Left forelimb (tissue), 1 donor: ENCODE measurements at regions not wholly inside any gene's neighbourhood (a gene's known extent, or its start where the extent isn't known, plus 50 kb on each side); places are given as distances from the start of the nearest gene placed in this dataset.

ENCODE experiments used
- DNase-seq: peaks from one replicate; pipeline ENCODE4 v3.0.0-alpha.2; 2018; ENCODE audit warnings: low spot score

DNA sequence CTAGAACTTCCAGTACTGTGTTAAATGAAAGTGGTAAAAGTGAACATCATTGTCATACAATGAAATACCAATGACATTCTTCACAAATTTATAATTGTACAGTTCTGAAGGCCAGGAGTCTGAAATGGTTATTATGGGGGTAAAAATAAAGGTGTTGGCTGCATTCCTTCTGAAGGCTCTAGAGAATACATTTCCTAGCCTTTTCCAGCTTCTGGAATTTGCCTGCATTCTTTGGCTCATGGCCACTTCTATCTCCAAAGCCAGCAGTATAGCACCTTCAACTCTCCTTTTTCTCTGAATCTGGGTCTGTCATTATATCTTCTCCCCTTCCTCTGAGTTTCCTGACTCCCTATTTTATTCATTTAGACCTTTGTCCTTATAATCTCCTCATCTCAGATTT lies 1232.7 kb upstream of the TENM4 start:
- DNase-seq = no peak

DNA sequence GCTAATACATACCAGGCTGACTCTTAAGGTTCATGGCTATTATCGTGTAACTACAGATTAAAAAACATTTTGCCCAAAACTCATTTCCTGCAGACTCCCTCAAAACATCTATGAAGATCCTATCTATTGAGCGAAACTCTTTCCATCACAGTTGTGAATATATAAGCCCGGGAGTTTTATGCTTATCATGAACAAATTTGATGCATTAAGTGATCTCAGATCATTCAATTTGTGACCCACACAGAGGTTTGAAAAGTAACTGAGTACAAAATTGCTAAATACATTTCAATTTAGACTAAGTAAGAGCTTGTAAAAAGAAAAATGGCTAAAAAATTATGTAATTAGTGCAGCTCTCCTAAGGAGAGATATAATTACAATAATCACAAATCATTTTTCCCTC lies 1228.8 kb upstream of the TENM4 start:
- DNase-seq = no peak

DNA sequence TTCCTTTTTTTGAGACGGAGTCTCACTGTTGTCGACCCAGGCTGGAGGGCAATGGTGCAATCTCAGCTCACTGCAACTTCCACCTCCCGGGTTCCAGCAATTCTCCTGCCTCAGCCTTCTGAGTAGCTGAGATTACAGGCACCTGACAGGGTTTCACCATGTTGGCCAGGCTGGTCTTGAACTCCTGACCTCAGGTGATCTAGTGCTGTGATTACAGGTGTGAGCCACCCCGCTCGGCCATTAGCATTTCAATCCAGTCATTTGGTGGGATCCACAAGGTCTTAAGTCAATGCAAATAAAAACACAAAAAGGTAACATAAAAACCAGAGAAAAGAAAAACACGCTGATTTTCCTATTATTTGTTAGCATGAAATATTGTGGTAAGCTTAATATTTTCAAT lies 1227.2 kb upstream of the TENM4 start:
- DNase-seq = no peak

DNA sequence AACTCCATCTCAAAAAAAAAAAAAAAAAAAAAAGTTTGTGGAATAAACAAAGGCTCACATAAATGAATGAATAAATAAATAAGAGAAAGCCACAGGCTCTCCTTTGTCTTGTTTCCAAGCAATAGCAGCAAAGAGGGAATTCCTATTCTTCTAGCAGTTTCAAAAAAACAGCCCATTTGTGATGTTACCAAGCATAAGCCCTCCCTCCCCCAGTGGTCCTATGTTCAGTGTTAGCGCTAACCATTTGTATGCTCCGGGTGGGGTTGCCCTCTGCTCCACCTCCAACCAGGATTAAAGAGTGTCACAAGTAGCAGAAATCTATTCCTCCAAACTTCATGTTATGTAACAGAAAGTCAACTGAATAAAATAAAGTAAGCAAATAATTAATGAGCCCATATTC lies 1215.0 kb upstream of the TENM4 start:
- no peak for DNase-seq

DNA sequence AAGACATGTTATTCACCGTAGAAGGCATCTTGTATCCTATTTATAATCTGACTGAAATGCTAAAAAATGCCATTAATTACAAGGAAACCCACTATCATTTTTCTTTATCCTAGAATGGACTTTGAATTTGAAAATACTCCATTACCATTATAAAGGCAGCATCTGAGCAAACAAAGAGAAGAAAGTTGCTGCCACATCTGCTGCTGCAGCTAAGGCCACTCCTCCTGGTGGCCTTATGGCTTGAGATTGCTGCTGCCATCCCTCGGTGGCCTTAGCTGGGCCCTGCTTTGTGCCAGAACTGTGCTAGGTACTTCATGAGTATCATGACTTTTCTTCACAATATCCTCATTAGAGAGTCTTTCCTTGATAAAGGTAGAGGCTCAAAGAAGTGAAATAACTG lies 1210.1 kb upstream of the TENM4 start:
- DNase-seq = no peak

DNA sequence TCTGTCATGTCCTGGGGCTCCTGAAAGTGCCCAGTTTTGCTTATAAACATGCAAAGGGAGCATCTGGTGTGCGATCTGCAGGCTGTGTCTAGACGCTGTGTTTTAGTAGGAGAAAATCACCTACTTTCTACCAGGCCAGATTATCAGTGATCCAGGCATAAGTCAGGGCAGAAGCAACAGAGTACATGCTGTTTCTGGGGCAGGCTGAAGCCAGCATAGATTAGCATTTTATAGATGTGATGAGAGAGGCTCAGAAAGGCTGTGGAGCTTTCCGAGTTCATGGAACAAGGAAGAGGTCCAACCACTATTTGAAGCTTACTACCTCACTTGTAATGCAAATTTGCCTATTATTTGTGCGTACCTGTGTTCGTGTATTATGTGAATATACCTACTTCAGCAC lies 1208.4 kb upstream of the TENM4 start:
- DNase-seq = no peak

DNA sequence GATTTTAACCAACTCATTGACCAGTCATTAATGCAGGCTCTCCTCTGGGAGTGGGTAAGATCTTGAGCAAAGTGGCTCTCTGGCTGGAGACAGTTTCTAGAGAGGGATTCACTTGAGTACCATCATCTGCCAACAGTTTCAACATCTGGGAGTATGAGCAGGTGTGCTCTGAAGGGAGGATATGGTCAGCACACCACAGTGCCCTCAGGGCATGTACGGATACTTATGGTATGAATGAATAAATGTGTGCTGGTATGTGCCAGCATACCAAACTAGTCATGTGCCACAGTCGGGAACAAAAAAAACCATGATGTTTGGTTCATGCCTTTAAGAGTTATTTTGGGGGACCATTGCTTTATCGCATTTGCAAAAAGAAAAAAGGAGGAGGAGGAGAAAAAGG lies 1197.5 kb upstream of the TENM4 start:
- DNase-seq = no peak

DNA sequence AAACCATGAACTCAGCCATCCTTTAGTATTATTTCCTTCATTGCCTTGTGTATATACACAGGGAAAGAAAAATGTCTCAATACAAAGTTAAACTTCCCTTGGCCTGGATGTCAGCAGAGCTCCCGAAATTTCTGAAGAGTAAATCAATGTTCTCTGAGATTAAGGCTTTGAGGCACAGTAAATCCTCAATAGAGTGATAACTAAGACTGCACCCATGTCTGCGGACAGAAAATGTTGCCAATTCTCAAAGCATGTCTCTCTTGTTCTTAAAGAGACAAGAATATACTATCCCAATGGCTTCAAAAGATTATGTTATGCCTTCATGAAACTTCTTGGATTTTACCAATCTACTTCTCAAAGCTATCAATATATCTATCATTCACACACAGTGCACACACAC lies 1196.7 kb upstream of the TENM4 start:
- DNase-seq = no peak

DNA sequence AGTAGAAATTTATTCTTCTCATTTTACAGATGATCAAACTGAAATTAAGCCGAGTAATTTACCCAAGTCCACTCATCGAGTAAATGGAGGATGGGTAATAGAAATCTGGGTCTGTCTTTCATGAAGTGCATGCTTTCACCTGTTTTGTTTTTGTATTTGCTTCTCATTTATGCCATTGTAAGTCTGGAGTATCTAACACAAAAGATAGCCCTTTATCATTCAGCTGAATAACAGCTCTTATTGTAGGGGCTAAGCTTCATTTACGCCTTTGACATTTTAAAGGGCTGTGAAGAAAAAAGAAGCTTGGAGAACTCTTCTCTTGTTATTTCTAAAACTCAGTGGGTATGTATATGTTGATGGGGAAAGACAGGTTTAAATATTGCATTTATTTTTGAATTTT lies 1196.2 kb upstream of the TENM4 start:
- no peak for DNase-seq

DNA sequence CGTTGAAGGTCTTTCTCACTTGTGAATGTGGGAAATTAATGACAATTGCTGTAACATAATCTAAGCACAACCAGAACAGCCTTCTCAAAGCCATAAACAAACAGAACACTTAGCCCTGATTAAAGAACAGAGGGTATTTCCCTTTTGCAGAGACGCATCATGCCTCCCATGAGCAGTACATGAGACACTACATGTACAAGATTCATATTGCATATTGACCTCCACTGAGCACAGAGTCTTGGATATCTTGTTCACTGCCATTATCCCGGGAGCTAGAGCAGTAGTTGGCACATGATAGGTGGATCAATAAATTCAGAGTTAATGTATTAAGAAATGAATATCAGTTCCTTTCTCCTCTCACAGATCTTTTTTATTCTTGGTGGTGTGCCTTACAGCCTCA lies 1194.3 kb upstream of the TENM4 start:
- no peak for DNase-seq

DNA sequence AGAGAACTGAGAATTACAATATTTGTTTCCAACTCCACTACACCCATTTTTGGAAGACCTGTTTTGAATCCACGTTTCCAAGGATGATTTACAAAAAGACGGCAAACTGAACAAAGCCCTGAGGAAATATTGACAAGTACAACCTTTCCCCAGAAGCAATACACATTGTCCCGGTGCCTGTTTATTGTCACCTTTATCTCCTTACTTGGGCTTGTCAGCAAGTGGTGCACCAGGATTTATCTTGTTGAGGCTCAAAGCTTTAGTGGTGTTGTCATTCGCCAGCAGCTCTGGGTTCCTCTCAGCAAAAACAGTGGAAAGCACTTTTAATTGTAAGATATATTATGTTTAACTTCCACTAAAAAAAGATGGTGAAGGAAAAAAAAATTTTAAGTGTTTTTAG lies 1191.9 kb upstream of the TENM4 start:
- DNase-seq = no peak

DNA sequence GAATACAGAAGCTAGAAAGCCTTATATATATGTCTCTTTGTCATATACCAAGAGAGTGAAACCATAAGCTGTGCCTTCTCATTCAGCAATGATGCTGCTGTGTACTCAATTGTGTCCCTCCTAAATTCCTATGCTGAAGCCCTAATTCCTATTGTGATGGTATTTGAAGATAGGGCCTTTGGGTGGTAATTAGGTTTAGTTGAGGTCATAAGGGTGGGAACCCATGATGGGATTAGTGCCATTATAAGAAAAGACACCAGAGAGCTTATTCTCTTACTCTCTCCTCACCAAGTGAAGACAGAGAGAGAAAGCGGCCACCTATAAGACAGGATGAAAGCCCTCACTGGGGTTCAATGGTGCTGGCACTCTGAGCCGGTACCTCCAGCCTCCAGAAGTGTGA lies 1191.3 kb upstream of the TENM4 start:
- DNase-seq = no peak

DNA sequence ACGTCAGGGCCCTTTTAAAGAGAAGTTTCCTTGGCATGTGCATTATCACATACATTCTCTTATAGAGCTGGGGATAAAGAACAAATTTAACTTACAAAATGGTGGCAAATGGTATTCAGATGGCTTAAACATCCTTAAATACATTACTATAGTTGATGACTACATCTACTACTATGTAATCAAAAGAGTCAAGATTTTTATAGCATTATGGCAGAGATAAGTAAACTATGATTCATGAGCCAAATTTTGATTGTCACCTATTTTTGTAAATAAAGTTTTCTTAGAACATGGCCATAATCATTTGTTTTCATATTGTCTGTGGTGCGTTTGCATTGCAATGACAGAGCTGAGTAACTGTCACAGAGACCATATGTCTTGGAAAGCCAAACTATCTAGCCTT lies 1188.6 kb upstream of the TENM4 start:
- DNase-seq = no peak

DNA sequence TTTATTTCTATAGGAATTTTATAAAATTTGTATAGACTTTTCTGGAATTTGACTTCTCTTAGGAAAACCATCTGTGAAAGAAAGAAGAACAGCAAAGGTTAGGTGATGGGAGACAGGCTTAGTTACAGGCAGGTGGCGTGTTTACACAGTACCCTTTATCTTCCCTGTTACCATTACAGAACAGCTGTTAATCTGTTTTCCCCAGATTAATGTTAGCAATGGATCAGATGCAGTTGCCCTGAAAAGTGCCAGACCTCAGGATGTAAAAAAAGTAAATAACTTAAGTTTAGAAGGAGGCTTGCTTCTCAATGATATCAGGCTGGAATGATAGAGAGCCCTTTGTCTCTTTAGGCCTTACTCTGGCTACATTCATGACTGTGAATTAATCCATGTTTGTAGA lies 1186.5 kb upstream of the TENM4 start:
- DNase-seq = no peak

DNA sequence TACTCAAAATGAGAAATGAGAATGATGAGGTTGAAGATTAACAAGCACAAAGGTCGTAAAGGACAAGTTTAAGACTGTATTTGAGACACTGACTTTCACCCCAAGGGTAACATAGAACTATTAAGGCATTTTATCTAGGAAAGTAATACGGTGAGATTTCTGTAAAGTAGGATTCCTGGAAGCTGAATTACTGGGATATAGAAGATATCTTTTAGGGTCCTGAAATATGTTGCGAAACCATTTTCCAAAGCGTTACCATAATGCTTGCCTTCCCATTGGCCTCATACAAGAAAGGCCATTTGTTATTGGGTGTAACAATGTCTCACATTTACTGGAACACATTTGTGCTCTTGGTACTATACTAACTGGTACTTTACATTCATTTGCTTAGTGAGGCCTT lies 1185.9 kb upstream of the TENM4 start:
- no peak for DNase-seq

DNA sequence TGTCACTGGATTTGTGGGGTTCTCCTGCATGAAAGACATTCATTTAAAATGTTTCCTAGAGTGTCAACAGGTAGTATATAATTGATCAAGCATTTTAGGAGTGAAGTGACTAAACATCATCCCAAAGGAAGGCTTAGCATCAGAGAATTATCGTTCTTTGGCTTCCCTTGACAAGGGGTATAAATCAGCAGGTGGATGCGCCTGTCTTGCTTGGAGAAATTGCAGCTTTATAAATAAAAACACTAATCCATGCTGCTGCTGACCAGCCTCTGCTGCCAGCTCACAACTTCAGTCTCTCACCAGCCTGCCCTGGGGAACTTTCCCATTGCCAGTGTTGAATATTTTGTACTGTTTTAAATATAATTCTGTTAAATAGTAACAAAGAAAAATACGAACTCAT lies 1184.7 kb upstream of the TENM4 start:
- no peak for DNase-seq

DNA sequence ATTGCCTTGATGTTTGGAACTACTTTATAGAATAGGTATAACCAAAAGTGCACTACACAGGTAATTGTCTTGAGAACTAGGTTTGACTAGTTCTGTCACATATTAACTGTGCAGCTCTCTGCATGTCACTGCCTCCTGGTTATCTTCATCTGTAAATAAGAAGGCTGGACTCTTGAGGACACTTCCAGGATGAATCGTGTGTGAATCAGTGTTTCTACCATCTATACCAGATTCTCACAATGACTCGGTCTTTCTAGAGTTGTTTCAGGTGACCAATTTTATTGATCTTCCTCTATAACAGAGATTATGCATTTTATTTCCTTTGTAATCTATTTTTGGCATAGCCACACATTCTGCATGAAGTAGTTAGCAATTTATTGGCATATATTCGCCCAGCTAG lies 1181.0 kb upstream of the TENM4 start:
- DNase-seq = no peak

DNA sequence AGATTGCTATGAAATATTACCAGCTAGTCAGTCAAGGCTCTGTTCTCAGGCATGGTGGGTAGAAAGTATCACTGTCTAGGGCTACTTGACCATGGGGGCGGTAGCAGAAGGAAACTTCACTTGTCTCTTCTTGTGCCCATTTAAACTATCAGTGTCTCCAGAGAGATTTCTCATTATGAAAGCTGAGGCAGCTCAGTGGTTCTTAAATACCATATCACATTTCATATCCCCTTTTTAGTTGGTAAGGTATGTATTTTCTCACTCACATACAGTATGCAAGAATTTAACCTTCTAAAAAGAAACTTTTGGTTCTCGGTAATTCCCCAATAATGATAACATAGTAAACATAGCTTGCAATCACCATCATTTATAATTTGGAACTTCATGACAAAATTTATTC lies 1180.0 kb upstream of the TENM4 start:
- no peak for DNase-seq

DNA sequence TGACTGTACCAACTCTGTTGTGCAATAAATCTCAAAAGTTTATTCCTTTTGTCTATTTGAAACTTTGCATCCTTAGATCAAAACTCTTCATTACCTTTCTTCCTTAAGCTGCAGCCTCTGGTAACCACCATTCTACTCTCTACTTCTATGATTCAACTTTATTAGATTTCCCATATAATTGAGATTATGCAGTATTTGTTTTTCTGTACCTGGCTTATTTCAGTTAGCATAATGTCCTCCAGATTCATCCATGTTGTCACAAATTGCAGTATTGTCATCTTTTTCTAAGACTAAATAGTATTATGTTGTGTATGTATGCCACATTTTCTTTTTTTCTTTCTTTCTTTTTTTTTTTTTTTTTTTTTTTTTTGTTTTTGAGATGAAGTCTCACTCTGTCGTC lies 1176.3 kb upstream of the TENM4 start:
- DNase-seq = no peak

DNA sequence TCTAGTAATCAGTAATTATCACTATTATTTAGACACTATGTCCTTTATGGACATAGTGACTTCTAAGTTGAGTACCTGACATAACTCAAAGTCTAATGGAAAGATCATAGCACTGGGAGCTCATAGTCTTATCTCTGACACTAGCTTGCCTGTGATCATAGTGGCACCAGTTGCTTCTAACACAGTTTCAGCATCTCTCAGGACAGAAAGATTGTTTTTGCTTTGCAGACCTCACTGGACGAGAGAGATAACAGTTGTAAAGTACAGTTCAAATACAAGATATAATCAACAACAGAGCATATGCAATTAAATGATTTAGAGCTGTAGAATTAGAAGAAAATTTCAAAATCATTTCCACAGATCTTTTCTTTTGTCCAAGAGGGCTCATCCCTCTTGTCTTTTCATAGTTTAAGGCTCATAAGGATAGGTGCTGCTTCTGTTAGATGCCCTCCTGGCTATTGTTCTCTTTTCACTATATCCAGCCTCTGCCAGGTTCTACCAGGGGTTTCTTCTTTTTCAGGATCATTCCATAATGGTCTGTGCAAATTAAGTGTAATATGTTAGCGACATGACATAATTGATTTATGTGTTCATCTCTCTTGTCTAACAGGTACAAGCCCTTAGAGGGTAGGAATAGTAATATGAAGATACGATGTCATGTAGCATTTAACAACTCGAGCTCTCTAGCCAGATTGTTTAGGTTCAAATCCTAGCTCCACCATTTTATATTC lies 1175.4 kb upstream of the TENM4 start:
- DNase-seq = no peak

DNA sequence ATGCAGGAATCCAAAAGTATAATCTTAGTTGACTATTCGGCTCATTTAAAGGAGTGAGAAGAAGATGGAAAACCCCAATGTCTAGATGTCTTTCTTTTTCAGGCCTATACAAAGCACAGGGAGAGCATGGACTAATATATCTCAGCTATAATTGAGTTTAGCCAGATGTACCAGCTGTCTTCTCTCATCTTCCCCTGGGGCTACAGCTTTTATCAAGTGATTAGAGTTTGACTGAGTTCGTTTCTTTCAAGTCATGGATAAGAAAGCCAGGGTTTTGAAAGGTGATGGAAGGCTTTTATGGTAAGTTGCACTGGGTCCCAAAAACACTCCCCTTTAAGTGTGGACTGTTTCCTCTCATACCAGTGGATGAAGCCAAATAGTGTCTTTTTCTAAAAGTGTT lies 1172.8 kb upstream of the TENM4 start:
- DNase-seq = no peak

DNA sequence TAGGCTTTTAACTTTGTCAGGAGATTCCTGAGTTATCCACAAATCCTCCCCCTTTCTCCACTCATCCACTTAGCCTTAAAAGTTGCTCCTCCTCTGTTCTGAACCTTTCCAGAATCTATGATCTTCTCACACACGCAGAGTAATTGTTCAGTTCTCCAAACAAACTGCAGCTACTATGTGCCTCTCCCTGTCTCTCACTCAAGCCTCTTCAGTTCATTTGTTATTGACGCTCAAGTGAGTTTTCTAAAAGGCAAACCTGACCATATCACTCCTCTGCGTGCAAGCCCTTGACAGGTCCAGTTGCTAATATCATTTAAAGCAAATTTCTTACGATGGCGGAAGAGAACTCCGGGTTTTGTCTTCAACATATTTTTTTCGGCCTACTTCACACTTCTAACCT lies 1169.7 kb upstream of the TENM4 start:
- no peak for DNase-seq

DNA sequence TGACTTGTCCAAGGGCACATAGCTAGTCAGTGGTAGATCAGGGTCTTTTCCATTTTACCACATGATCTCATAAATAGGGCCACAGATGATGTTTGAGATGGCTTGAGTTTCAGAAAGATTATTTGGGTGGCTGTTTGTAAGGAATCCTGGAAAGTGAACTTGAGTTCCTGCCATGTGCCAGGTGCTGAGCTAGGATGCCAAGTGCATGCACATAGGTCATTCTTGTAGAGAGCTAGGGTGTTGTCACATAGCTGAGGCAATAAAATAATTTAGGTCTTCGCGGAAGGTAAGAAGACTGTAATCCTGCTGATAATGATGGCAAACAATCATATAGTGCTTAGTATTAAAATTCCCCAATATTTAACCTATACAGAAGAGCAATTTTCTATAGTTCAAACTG lies 1162.6 kb upstream of the TENM4 start:
- no peak for DNase-seq

DNA sequence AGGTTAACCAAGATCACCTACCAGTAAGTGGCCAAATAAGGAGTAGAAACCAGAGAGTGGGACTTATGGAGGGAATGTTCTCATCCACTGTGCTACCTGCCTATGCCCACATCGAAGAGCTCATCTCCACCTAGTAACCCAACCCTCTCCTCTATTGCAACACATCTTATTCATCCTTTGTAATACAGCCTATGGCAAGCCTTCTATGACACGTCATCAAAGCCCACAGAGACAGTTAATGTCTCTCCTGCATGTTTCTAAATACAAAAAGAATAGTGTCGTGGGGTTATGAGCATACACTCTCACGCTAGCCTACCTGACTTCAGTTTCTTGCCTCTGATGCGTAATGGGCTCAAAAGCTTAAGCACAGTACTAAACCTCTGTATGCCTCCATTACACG lies 1158.1 kb upstream of the TENM4 start:
- no peak for DNase-seq

DNA sequence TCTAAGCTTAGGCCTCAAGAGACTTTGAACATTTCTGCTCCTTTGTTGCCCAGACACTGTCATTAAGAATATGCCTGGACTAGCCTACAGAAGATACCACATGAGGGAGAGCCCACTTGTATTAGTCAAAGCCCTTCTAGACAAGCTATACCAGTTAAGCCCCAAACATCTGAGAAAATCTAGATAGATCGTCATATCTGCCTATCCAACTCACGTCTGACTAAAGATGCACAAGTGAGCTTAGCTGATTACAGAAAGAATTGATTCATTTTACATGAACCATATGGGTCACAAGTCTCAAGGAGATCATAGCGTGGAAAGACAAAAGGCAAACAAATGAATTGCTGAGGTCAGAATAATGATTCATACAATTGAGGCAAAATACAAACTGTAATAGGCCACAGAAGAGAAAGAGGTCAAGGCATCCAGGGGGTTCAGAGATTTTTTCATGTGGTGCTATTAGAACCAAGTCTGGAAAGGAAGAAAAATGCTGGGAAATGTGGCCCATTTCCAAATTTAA lies 1155.5 kb upstream of the TENM4 start:
- no peak for DNase-seq
